ENCODE measurements at regions not wholly inside any gene's neighbourhood (a gene's known extent, or its start where the extent isn't known, plus 50 kb on each side); places are given as distances from the start of the nearest gene placed in this dataset.

DNA sequence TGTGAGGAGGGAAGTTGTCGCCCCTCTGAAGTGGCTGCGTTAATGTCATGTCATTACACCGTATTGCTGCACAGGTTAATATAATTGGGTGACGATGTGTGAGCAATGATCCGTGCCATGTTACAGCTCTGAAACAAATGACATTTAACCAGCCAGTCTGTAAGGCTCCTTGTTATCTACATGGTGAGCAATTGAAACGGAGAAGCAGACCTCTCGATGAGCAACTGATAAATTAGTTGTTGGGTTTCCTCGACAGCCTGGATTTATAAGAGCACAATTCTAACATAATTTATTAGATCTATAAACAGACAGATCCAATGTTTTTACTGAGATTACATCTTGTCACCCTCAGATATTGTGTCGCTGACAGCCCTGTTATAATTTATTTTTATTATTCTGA lies 49.9 kb upstream of the MAFB start:
- no peak for DNase-seq

DNA sequence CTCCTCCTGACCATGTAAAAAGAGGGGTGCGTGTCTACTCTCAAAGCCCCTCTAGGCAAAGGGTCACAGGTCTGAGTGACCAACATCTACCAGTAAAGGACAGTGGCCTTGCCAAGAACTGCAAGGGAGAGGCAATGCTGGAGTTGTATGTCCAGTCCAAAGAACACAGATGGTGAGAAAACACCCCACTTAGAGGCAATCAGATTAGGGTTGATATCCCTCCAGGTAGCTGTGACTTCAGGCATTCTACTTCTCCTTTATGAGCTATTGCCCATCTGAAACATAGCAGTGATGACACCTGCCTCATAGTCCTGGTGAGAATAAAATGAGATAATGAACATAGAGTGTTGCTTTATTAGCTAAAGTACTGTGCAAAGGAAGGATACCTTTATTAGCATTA lies 50.8 kb upstream of the MAFB start:
- no peak for DNase-seq

DNA sequence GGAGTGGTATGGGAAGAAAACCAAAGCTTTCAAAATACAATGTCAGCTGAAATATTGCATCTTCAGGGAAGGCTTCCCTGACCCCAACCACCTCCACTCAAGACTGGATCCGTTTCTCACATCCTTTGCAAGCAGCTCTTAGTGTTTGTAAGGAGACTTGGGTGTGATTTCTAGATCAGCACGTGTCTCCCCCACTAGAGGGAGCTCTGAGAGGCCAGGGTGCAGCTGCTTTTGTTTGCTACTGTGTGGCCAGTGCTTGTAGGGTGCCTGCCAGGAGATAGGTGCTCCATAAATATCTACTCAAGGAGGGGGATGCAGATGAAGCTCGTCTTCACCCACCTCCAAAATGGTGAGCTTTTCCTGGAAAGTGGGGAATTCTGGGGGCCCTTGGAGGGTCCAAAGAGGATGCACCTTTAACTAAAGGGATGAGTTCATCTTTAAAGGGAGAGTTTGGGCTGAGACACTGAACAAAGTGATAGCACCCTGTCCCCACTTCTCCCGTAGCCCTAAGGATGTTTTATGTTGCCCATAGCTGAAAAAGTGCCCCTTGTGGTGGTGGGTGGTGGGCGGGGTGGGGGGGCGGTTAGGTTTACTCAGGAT lies 52.6 kb upstream of the MAFB start:
- peak; percentile 56 to 57 for DNase-seq

DNA sequence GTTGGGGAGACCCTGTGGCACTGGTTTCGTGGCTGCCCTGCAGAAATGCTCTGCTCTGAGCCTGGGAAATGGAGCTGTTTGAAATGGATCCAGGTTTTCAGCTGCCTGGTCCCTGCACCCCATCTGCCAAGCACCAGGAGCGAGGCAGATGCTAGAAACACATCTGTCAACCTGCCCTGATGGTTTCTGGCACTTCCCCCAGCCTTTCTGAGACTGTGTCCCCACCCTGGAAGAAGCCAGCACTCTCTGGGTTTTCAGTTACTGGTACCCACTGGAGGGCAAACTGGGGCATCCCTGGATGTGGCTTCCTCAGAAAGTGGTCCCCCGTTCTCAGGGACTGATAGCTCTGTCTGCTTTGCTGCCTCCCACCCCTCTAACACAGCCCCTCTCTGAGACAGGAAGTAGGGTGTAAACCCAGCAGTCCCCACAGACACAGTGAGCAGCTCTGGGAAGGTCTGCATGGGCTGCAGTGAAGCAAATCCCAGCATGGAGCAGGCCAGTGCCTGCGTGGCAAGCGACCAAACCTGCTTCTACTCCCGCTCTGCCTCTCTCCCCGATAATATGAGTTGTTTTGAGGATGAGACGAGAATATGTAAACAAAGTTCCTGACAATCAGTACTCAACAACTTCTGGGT lies 54.2 kb upstream of the MAFB start:
- DNase-seq, result no peak

DNA sequence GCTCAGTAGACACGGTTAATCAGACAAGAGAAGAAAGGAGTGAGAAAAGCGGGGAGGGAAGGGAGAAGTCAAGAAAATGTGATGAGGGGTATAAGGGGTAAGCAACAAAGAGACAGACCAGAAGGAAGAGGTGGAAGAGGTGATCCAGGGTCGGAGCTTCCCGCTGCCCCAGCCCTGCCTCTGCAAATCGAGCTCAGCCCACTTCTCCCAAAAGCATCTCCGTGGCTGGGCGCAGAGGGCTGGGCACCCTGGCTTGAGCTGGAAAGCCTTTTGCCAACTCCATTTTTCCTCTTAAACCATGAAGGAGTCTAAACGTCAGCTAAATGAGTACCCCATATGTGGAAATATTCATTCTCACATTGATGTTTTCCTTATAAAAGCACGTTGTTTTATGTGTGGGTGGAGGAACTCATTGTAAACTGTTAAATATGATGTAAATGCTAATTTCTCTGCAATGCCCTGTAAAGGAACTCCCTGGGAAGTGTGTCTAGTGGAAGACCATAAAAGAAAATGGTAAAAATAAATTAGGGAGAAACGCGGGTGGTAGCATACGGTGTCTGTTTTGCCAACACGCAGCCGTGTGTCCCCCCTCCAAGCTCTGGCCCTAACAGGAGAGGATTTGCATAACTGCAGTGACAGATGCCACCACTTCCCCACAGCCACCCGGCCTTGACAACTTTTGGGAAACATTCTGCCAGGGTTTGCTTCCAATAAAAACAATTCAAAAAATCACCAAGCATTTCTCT lies 55.2 kb upstream of the MAFB start:
- peak in 1 of 2 experiments; percentile 17 for DNase-seq

DNA sequence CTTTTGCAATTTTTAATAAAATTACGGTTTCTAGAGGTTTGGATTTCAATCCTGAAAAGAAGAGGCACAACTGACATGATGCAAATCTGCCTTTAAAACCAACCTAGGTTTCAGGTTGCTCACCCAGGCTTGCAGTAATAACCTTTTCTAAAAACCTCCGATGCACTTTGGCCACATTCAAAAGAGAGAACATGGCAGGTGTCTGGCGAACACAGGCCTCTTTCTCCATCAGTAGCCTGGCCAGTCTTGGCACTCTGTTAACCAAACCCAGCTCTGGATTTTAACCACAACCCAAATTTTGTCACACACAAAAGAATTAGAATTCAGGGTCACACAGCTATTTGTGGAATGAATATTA lies 55.8 kb upstream of the MAFB start:
- DNase-seq, result no peak

DNA sequence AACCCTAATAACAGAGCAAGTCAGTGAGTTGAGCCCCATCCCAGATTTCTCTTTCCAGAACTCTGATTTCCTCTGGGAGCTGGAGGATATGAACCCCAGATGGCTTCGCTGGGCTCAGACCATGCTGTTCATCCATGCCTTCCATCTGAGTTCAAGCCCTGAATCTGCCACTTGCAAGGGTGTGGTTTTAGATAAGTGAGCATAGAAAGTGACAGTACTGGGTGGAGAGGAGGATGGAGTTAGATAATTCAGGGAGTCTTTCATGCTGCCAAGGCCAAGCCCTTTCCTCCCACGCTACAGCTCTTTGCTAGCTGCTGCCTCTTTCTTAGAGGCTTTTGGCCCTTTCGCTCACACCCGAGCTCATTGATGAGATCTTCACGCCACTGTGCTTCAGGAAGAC lies 57.2 kb upstream of the MAFB start:
- no peak for DNase-seq

DNA sequence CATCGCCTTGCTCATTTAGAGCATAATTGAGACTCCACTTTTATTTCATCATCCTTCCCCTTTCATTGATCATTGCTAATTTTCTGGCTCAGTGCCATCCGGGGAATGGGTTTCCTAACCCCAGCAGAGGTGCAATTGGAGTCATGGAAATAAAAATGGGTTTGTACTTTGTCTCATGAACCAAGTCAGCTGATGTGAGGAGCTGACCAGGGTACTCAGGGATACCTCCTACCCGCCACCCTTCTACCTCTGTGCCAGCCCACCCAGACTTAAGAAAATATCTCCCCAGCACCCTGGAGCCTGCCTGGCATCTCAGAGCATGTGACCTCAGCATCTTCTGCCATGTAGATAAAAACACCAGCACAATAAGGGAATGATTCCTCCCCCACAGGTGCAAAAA lies 59.1 kb upstream of the MAFB start:
- DNase-seq, result no peak

DNA sequence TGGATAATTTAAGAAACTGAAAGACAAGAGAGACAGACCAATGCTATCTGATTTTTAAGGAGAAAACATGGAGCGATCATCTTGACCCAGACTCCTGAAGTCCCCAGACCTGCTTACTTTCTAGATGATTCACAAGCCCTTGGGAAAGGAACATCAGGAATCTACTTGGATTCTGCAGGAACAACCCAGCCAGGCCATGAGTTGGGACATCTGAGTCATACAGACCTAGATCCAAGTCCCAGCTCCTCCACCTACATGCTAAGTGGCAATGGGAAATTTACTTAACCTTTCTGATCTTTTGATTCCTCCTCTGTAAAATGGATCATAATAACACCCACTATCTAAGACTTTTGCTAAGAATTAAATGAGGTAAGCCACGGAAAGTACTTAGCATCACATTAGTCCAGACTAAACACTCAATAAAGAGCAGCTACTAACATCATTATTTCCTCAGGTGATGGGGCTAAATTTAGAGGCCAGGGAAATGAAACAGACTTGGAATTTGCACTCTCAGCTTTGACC lies 61.0 kb upstream of the MAFB start:
- no peak for DNase-seq

DNA sequence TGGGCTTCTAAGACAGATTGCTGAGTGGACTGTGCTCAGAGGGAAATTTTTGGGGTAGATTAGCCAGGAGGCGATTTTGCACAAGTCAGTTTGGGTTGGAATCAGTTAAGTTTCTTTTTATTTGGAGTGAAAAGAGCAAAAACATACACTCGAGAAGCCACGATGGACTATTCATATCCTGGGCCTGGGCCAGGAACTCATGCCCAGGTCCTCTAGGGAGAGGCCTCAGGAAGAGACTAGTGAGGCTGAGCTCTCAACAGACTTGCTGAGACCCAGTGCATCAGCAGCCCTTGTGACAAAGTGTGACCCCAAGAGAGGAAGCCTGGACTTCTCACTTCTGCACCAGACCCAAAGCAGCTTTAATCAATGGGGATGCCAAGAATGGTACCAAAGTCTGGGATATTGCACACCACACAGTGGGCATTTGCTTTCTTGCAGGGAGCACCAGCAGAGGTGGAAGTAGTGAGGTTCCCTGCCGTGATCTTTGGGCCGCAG lies 61.6 kb upstream of the MAFB start:
- no peak for DNase-seq

DNA sequence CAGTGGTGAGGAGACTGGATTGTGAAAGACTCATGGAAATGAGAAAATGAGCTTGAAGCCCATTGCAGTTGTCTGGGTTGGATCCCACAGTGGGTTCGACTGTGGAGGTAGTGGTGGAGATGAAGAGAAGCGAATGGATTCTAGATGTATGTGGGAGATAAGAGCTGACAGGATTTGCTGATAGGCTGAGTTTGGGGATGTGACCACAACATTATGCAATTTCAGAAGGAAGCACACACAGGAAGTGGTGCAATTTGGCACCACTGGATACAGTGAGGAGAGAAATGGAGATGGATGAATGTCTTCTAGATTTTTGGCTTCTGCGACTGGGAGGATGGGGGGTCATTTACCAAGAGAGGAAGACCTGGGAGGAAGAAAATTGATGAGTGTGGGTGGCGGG lies 64.4 kb upstream of the MAFB start:
- no peak for DNase-seq

DNA sequence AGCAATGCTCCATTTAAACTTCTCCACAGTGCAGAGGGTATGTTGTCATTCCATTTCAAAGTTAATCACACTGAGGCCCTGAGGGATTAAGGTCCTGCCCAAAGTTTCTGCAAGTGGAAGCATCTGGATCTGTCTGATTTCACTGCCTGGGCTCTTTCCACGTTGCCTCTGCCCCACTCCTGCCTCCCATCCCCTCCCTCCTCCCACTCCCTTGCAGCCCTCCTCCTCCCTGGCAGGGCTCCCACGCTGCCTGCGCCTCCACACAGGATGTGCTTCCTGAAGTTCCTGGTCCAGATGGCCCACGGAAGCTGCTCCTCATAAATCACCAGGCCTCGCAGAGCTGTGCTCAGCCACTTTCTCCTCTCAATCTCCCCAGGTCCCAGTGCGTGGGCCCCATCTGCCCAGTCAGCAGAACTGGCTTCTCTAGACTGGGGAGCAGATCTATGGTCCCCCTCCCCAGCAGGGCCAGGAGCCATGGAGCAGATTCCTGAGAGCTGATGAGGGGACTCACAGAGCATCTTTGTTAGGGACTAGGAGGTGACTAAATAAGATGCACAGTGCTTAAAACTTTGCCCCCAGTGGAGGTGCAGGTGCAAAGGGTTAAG lies 65.4 kb upstream of the MAFB start:
- DNase-seq, result peak in 1 of 2 experiments; percentile 58

DNA sequence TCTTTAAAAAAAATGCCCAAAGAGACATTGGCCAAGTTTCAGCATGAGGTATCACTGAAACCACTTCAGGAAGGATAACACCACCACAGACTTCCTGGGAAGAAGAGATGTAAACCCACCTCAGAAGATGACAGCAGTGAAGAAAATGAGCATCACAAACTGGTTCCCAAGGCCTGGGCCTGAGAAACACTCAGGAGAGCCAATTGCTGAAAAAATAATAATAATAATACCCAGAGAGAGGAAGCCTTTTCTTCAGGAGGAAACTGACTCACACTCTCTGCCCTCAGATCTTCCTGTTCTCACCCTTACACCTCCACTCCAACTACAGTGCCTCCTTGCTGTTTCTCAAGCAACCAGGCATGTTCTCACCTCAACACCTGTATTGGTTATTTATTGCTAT lies 68.1 kb upstream of the MAFB start:
- no peak for DNase-seq

DNA sequence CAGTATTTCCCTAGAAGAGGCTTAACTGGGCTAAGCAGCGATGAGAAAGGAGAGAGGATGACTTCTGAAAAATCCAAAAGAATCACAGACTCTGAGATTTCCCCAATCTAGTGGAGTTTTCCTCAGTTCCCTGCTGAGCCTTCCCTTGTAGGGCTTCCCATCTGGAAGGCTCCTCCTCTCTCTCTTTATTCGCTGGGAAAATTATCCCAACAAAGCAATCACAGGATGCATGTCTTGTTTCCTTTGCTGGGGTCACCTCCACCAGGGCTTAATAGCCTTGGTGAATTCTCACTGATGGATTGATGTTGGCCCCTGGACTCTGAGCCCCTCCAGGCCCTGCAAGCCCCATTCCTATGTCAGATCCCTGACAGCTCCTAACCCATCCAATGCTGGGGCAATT lies 69.8 kb upstream of the MAFB start:
- DNase-seq, result no peak

DNA sequence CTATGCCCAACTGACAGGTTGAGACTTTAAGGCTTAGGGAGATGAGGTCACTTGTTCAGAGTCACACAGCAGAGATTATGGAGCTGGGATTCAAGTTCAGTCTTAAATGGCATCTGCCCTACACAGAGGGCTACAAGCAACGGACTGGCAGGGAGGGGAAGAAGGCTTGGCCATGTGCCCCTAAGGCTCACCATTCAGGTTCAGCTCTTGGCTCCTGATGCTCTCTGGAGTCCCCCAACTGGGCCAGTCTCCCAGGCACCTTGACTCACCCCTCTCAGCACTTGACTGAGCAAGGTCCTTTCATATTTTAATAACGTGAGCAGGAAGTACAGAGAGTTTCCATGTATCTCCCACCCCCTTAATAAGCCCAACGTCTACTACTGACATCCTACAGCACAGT lies 71.4 kb upstream of the MAFB start:
- DNase-seq, result no peak

DNA sequence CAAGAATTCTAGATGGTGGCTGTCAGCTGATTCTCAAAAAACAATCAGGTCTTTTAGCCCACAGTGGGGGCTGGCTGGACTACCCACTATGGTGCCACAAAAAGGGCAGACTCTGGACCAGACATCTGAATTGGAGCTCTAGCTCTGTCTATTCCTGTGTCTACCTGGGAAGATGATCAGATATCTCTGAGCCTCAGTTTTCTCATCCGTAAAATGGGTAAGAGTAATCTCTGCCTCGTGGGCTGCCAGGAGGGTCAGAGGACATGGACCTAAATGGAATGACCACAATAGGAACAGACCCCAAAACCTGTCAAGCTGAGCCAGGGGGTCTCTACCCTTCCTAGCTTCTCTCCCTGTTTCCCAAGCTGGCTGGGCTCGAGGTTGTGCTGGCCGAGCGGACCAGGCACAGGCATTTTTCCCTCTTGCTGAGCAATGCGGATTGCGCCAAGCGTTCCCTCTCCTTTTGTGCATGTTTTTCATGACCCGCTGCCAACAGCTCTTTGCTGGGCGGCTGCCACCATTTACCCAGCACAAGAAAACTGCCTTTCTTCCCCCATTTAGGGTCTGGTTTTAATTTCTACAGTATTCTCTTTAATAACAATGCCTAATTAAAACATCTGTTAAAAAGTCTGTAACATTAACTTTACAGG lies 74.7 kb upstream of the MAFB start:
- peak; percentile 28 to 78 for DNase-seq

DNA sequence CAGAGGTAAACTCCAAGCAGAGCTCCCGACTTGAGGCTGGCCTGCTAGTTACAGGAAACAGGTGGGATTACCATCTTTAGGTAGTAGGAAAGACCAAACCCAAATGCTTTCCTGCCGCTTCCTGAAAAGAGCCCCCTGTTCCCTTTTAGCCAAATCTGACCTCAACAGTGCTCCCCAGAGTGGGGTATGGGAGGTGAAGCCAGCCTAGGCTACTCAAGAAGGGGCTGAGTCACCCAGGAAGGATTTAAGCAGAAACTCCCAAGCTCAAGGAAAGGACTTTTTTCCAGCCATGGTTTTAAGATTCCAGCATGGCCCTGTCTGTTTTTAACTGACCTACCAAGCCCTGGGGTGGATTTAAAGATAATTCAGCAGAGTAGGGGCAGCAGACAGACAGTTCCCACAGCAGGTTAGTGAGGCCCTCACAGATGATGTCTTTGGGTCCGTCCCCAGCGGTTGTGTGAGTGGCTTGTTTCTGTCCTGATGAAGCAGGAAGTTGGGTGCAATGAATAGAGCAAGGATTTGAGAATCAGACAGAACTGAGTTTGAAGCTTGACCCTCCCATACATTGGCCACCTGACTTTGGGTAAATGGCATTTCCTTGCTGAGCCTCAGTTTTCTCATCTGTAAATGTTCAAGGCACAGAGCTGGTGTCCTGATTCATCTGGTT lies 76.9 kb upstream of the MAFB start:
- no peak for DNase-seq

DNA sequence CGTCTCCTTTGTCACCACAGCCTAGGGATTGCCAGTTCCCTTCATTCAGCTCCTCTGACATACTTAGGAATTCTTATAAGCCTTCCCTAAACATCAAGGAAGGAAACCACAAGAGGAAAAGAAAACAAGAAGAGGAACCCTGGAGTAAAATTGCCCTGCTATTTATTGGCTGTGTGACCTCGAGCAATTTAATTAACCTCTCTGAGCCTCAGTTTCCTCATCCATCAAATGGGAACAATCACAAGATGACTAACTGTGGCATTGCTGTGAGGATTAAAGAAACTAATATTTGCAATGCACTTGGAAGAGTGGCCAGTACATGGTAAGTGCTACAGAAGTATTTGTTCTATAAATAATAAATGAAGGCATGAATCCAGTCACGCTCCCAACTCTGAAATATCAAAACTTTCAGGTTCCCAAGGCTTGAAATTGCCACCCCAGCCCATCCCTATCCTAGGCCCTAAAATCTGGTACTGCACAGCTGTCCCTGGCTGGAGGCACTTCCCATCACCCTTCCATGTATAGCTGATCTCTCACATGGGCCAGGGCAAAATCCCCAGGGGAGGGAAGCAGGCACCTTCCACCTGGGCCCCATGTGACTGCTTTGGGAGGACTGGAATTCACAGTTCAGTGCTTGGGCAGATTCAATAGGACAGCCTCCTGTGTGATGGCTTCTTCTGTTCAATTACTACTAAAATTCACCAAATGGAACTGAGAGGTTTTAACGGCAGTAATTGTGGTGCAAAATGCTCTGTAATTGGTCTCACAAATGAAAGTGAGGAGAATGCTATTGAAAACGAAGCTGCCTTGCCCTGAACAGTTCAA lies 78.0 kb upstream of the MAFB start:
- no peak for DNase-seq

DNA sequence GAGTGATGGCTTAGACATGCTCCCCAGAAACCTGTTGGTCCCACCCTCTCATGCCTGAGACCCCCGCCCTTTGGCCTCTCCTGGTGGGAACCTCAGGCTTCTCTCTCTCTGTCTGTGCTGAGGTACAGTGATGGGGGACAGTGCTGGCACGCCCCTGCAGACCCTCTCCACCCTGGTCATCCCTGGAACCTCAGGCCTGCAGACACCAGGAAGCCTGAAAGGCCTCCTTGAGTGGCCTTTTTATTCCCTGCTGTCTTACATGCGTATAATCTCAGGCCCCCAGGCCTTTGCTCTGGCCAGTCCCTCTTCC lies 78.5 kb upstream of the MAFB start:
- DNase-seq, result no peak

DNA sequence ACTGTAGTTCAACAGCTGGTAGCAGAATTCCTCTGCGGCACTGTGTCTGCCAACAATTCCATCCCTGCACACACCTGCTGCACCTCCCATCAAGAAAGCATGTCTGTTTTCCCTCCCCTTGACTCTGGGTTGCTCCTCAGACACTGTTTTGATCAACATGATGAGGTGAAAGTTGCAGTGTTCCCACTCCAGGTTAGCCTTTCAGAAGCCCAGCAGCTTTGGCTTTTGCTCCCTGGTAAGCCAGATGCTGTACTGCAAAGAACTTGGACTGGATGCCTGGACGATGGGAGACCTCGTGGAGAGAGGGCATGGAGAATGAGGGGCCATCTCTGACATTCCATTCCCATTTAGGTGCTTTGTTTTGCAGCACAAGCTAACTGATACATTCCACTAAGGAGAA lies 79.1 kb upstream of the MAFB start:
- DNase-seq, result no peak

DNA sequence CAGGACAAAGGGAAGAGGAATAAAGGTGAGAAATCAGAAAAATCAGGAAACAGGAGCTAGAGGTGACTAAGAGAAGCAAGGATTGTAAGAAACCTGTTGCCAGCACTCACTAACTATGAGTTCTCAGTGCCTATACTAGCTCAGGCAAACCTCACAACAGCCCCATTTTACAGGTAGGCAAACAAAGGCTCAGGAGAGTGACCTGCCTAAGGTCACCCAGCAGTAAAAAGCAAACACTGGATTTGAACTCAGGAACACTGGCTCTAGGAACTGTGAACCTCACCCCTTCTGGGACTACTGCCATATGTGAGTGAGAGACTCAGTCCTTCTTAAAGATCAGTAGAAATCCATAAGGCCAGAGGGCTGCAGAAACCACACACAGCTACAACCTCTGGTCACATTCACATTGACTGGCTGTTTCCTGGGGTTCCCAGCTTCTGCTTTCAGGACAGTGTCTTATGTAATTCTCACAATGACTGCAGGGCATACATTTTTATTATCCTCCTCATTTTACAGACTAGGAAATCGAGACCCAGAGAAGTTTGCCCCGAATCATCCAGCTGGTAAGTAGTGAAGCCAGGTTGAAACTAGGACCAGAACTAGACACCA lies 80.7 kb upstream of the MAFB start:
- DNase-seq, result no peak
